ENCODE measurements at regions not wholly inside any gene's neighbourhood (a gene's known extent, or its start where the extent isn't known, plus 50 kb on each side); places are given as distances from the start of the nearest gene placed in this dataset.

GRCh38 chr2:2564300-2565078, 233.4 kb upstream of the MYT1L start:
- Histone ChIP-seq H3K36me3 (no peaks in the 10 kb centered on the region), H3F3A (ENCODE audit: low read depth) (no peaks in the 10 kb centered on the region), H3K9me3 (ENCODE audit: low read depth) (no peaks in the 10 kb centered on the region), H3K27me3 (no peaks in the 10 kb centered on the region), H3K4me3 (no peak overlapping the region), H3K4me2 (peak overlapping the region; percentile 31), H3K9ac (no peak overlapping the region), H3K79me2 (ENCODE audit: low read depth) (no peaks in the 10 kb centered on the region), H2AFZ (replicated peaks) (no peak overlapping the region), H4K20me1 (ENCODE audit: low read depth) (no peaks in the 10 kb centered on the region), H3K4me1 (peaks cover 6% of the 10 kb centered on the region), H3K27ac (no peak overlapping the region)
- TF ChIP-seq CTCF (IDR thresholded peaks at IDR 0.05): no peak
- TF ChIP-seq EZH2phosphoT487 (IDR thresholded peaks at IDR 0.05): no peak
- TF ChIP-seq EZH2 (IDR thresholded peaks at IDR 0.05): no peak
- H3K4me1 Mint-ChIP-seq: peaks cover 6% of the 10 kb centered on the region
- no peaks in the 10 kb centered on the region for H3K36me3 Mint-ChIP-seq
- H3K4me3 Mint-ChIP-seq: no peak overlapping the region
- H3K27ac Mint-ChIP-seq: peak overlapping the region; percentile 30
- peak; percentile 55 for DNase-seq (ENCODE audit: low spot score)
- H3K27me3 Mint-ChIP-seq (ENCODE audit: insufficient read depth, low read depth): peaks cover 5% of the 10 kb centered on the region
- H3K9me3 Mint-ChIP-seq: no peaks in the 10 kb centered on the region

- Histone ChIP-seq H3K9ac (no peak overlapping the region), H4K20me1 (ENCODE audit: low read depth) (no peaks in the 10 kb centered on the region), H2AFZ (replicated peaks) (no peak overlapping the region), H3K4me1 (peaks cover 6% of the 10 kb centered on the region), H3K27me3 (no peaks in the 10 kb centered on the region), H3F3A (ENCODE audit: low read depth) (no peaks in the 10 kb centered on the region), H3K4me3 (no peak overlapping the region), H3K79me2 (ENCODE audit: low read depth) (no peaks in the 10 kb centered on the region), H3K27ac (no peak overlapping the region), H3K36me3 (no peaks in the 10 kb centered on the region), H3K4me2 (no peak overlapping the region), H3K9me3 (ENCODE audit: low read depth) (no peaks in the 10 kb centered on the region)
- Mint-ChIP-seq H3K36me3 (no peaks in the 10 kb centered on the region), H3K9me3 (no peaks in the 10 kb centered on the region), H3K27ac (no peak overlapping the region), H3K4me3 (peak overlapping the region; percentile 15), H3K27me3 (ENCODE audit: insufficient read depth, low read depth) (peaks cover 5% of the 10 kb centered on the region), H3K4me1 (peaks cover 6% of the 10 kb centered on the region)
- TF ChIP-seq CTCF (IDR thresholded peaks at IDR 0.05) (no peak), EZH2 (IDR thresholded peaks at IDR 0.05) (no peak), EZH2phosphoT487 (IDR thresholded peaks at IDR 0.05) (no peak)
- no peak for DNase-seq (ENCODE audit: low spot score)
These were observed 232.3 kb upstream of the MYT1L start for GRCh38 chr2:2563309-2563860.

- H2AFZ ChIP-seq (replicated peaks): no peak overlapping the region
- no peak overlapping the region for H3K27ac ChIP-seq
- no peaks in the 10 kb centered on the region for H3K27me3 ChIP-seq
- H3K79me2 ChIP-seq (ENCODE audit: low read depth): no peaks in the 10 kb centered on the region
- no peak overlapping the region for H3K4me3 ChIP-seq
- no peak overlapping the region for H3K4me2 ChIP-seq
- H3K4me1 Mint-ChIP-seq: peaks cover 6% of the 10 kb centered on the region
- H3K4me1 ChIP-seq: peaks cover 6% of the 10 kb centered on the region
- TF ChIP-seq EZH2 (IDR thresholded peaks at IDR 0.05) (no peak), CTCF (IDR thresholded peaks at IDR 0.05) (no peak), EZH2phosphoT487 (IDR thresholded peaks at IDR 0.05) (no peak)
- no peaks in the 10 kb centered on the region for H3K36me3 ChIP-seq
- no peaks in the 10 kb centered on the region for H3K9me3 ChIP-seq (ENCODE audit: low read depth)
- H3K9ac ChIP-seq: no peak overlapping the region
- H3K27me3 Mint-ChIP-seq (ENCODE audit: insufficient read depth, low read depth): peaks cover 5% of the 10 kb centered on the region
- H3K9me3 Mint-ChIP-seq: no peaks in the 10 kb centered on the region
- DNase-seq (ENCODE audit: low spot score): no peak
- no peak overlapping the region for H3K4me3 Mint-ChIP-seq
- no peak overlapping the region for H3K27ac Mint-ChIP-seq
- no peaks in the 10 kb centered on the region for H3F3A ChIP-seq (ENCODE audit: low read depth)
- H3K36me3 Mint-ChIP-seq: no peaks in the 10 kb centered on the region
- no peaks in the 10 kb centered on the region for H4K20me1 ChIP-seq (ENCODE audit: low read depth)
These were observed 231.8 kb upstream of the MYT1L start for GRCh38 chr2:2562867-2563266.
